Thymus (tissue), 11 donors: ENCODE measurements at regions not wholly inside any gene's neighbourhood (a gene's known extent, or its start where the extent isn't known, plus 50 kb on each side); places are given as distances from the start of the nearest gene placed in this dataset.

Experiments
- DNase-seq, 9 donors: peaks; one replicate each; pipeline ENCODE4 v3.0.0-alpha.2; 2013; ENCODE audit warnings: low spot score in 9 of 9, low read depth in 6 of 9, missing footprints in 1 of 9
- H3K27ac ChIP-seq, 2 donors: one replicate each; pipeline ENCODE4 v1.5.1; 2013; ENCODE audit warnings: control low read depth in 1 of 2, low read depth in 1 of 2, low read length in 1 of 2, mild to moderate bottlenecking in 1 of 2, moderate library complexity in 1 of 2
- H3K27me3 ChIP-seq, 2 donors: one replicate each; pipeline ENCODE4 v1.5.1; 2013; ENCODE audit warnings: low read length in 1 of 2; ENCODE audit not compliant: control insufficient read depth in 2 of 2, insufficient read depth in 1 of 2
- H3K36me3 ChIP-seq, 2 donors: one replicate each; pipeline ENCODE4 v1.5.1; 2013; ENCODE audit warnings: low read length in 1 of 2, mild to moderate bottlenecking in 1 of 2, moderate library complexity in 1 of 2; ENCODE audit not compliant: control insufficient read depth in 2 of 2, insufficient read depth in 2 of 2
- H3K4me1 ChIP-seq, 2 donors: one replicate each; pipeline ENCODE4 v1.5.1; 2013; ENCODE audit warnings: low read length in 2 of 2; ENCODE audit not compliant: control insufficient read depth in 2 of 2, insufficient read depth in 2 of 2
- H3K4me3 ChIP-seq, 2 donors: one replicate each; pipeline ENCODE4 v1.5.1; 2013; ENCODE audit warnings: low read length in 2 of 2, control low read depth in 1 of 2, mild to moderate bottlenecking in 1 of 2
- H3K9me3 ChIP-seq, 2 donors: one replicate each; pipeline ENCODE4 v1.5.1; 2013; ENCODE audit warnings: low read length in 1 of 2, mild to moderate bottlenecking in 1 of 2; ENCODE audit not compliant: control insufficient read depth in 2 of 2, insufficient read depth in 1 of 2
- WGBS: extraction: QIAGEN DNeasy Blood & Tissue Kit; methylation state at CpG from one replicate; pipeline ENCODE4 v1.1.7; 2013; 5-methylcytosine and 5-hydroxymethylcytosine counted together
- donor health status: healthy.

GRCh38 chr16:79765901-79766394 lies 165.4 kb upstream of the MAF start:
- Histone ChIP-seq H3K4me1 (peaks cover 20 to 29% of the 10 kb centered on the region in 2 donors), H3K27ac (no peak overlapping the region), H3K27me3 (no peaks in the 10 kb centered on the region), H3K9me3 (no peaks in the 10 kb centered on the region), H3K4me3 (no peak overlapping the region), H3K36me3 (no peaks in the 10 kb centered on the region)
- no peak for DNase-seq
- 93% methylated on average over 2 of the region's 2 CpGs for WGBS

GRCh38 chr16:79765431-79765830 lies 164.9 kb upstream of the MAF start:
- no peak overlapping the region for H3K27ac ChIP-seq
- 97% methylated on average over 1 of the region's 1 CpG for WGBS
- H3K4me3 ChIP-seq = no peak overlapping the region
- no peak for DNase-seq
- no peaks in the 10 kb centered on the region for H3K27me3 ChIP-seq
- no peaks in the 10 kb centered on the region for H3K9me3 ChIP-seq
- H3K36me3 ChIP-seq = no peaks in the 10 kb centered on the region
- H3K4me1 ChIP-seq = peaks cover 20 to 25% of the 10 kb centered on the region in 2 donors

GRCh38 chr16:79764415-79765110 lies 164.0 kb upstream of the MAF start:
- Histone ChIP-seq H3K27ac (no peak overlapping the region), H3K4me1 (peaks cover 18 to 19% of the 10 kb centered on the region in 2 donors), H3K27me3 (no peaks in the 10 kb centered on the region), H3K9me3 (no peaks in the 10 kb centered on the region), H3K36me3 (no peaks in the 10 kb centered on the region), H3K4me3 (no peak overlapping the region)
- WGBS = 86% methylated on average over 8 of the region's 8 CpGs
- no peak for DNase-seq

- no peaks in the 10 kb centered on the region for H3K9me3 ChIP-seq
- WGBS = 95% methylated on average over 3 of the region's 3 CpGs
Observed at GRCh38 chr16:79762217-79762616, 161.7 kb upstream of the MAF start.

GRCh38 chr16:79758615-79759346 lies 158.2 kb upstream of the MAF start:
- Histone ChIP-seq H3K36me3 (no peaks in the 10 kb centered on the region), H3K27ac (peak overlapping the region in 1 of 2 donors; percentile 56), H3K4me3 (no peak overlapping the region), H3K9me3 (no peaks in the 10 kb centered on the region), H3K27me3 (no peaks in the 10 kb centered on the region), H3K4me1 (peaks cover 6 to 18% of the 10 kb centered on the region in 2 donors)
- 97% methylated on average over 15 of the region's 15 CpGs for WGBS
- DNase-seq = no peak

More at GRCh38 chr16:79762217-79762616, 161.7 kb upstream of the MAF start:
- DNase-seq = no peak
- H3K27ac ChIP-seq = no peak overlapping the region
- no peak overlapping the region for H3K4me3 ChIP-seq
- no peaks in the 10 kb centered on the region for H3K36me3 ChIP-seq
- H3K27me3 ChIP-seq = no peaks in the 10 kb centered on the region
- peaks cover 0 to 8% of the 10 kb centered on the region in 2 donors for H3K4me1 ChIP-seq

GRCh38 chr16:79757968-79758367 lies 157.4 kb upstream of the MAF start:
- WGBS = 94% methylated on average over 6 of the region's 6 CpGs
- DNase-seq = no peak
- Histone ChIP-seq H3K27ac (peak overlapping the region in 1 of 2 donors; percentile 56), H3K4me3 (no peak overlapping the region), H3K4me1 (peaks cover 6 to 22% of the 10 kb centered on the region in 2 donors), H3K27me3 (no peaks in the 10 kb centered on the region), H3K36me3 (no peaks in the 10 kb centered on the region), H3K9me3 (no peaks in the 10 kb centered on the region)

GRCh38 chr16:79757163-79757562 lies 156.6 kb upstream of the MAF start:
- peaks cover 6 to 28% of the 10 kb centered on the region in 2 donors for H3K4me1 ChIP-seq

GRCh38 chr16:79756571-79756970 lies 156.0 kb upstream of the MAF start:
- Histone ChIP-seq H3K4me3 (no peak overlapping the region), H3K9me3 (no peaks in the 10 kb centered on the region), H3K27me3 (no peaks in the 10 kb centered on the region), H3K4me1 (peaks cover 6 to 28% of the 10 kb centered on the region in 2 donors), H3K36me3 (no peaks in the 10 kb centered on the region), H3K27ac (no peak overlapping the region)
- WGBS = 96% methylated on average over 5 of the region's 5 CpGs
- DNase-seq = no peak

More at GRCh38 chr16:79757163-79757562, 156.6 kb upstream of the MAF start:
- WGBS = 96% methylated on average over 5 of the region's 5 CpGs
- Histone ChIP-seq H3K36me3 (no peaks in the 10 kb centered on the region), H3K27me3 (no peaks in the 10 kb centered on the region), H3K27ac (no peak overlapping the region), H3K9me3 (no peaks in the 10 kb centered on the region), H3K4me3 (no peak overlapping the region)
- DNase-seq = no peak

- no peak for DNase-seq
- H3K27me3 ChIP-seq = no peaks in the 10 kb centered on the region
- peak overlapping the region; percentile 33 to 58 for H3K27ac ChIP-seq
- H3K9me3 ChIP-seq = no peaks in the 10 kb centered on the region
- H3K36me3 ChIP-seq = no peaks in the 10 kb centered on the region
- H3K4me1 ChIP-seq = peaks cover 6 to 28% of the 10 kb centered on the region in 2 donors
- H3K4me3 ChIP-seq = no peak overlapping the region
Observed at GRCh38 chr16:79754501-79754900, 154.0 kb upstream of the MAF start.
